ENCODE measurements at regions not wholly inside any gene's neighbourhood (a gene's known extent, or its start where the extent isn't known, plus 50 kb on each side); places are given as distances from the start of the nearest gene placed in this dataset.

DNA sequence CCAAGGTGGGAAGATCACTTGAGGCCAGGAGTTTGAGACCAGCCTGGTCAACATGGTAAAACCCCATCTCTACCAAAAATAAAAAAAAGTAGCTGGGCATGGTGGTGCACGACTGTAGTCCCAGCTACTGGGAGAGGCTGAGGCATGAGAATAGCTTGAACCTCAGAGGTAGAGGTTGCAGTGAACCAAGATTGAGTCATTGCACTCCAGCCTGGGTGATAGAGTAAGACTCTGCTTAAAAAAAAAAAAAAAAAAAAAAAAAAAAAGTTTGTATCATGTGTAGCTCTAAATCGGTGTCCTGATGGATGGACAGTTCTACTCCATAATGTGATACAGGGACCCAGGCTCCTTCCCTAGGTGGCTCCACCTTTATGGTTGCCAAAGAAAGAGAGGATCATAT, 497.1 kb upstream of the RBFOX1 start:
- WGBS, 2 experiments, result 87 to 95% methylated on average over 2 of the region's 2 CpGs
- no peaks in the 10 kb centered on the region for H3K27me3 ChIP-seq (ENCODE audit: control insufficient read depth, insufficient read depth, low read length, poor library complexity, severe bottlenecking)
- H3K9me3 ChIP-seq (ENCODE audit: control insufficient read depth, low read length), result no peaks in the 10 kb centered on the region
- no peak overlapping the region for H3K27ac ChIP-seq (ENCODE audit: insufficient read depth, low read depth, low read length, poor library complexity, severe bottlenecking)
- no peak overlapping the region for H3K4me3 ChIP-seq (ENCODE audit: insufficient read depth, low read depth, low read length)
- no peaks in the 10 kb centered on the region for H3K4me1 ChIP-seq (ENCODE audit: control insufficient read depth, insufficient read depth, low read length)
- H3K36me3 ChIP-seq (ENCODE audit: control insufficient read depth, insufficient read depth, low read length), result no peaks in the 10 kb centered on the region

DNA sequence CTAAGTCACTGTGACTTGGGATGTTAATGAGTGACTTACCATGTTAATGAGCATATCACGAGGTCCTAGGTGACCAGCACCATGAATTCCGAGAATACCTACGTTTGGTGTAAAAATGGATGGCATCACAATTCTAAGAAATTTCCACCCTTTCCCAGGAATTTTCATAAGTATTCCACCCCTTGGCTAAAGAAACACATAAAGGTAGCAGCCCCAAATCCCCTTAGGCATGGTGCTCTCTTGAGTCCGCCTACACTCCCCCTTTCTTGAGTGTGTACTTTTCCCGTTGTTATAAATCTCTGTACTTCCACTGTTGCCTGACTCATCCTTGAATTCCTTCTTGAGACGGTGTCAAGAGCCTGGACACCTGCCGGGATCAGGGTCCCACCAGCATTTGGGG, 504.0 kb upstream of the RBFOX1 start:
- Histone ChIP-seq H3K27ac (ENCODE audit: insufficient read depth, low read depth, low read length, poor library complexity, severe bottlenecking) (no peak overlapping the region), H3K4me3 (ENCODE audit: insufficient read depth, low read depth, low read length) (no peak overlapping the region), H3K27me3 (ENCODE audit: control insufficient read depth, insufficient read depth, low read length, poor library complexity, severe bottlenecking) (no peaks in the 10 kb centered on the region), H3K9me3 (ENCODE audit: control insufficient read depth, low read length) (no peaks in the 10 kb centered on the region), H3K36me3 (ENCODE audit: control insufficient read depth, insufficient read depth, low read length) (no peaks in the 10 kb centered on the region), H3K4me1 (ENCODE audit: control insufficient read depth, insufficient read depth, low read length) (no peaks in the 10 kb centered on the region)
- 93 to 94% methylated on average over 7 of the region's 7 CpGs for WGBS, 2 experiments

DNA sequence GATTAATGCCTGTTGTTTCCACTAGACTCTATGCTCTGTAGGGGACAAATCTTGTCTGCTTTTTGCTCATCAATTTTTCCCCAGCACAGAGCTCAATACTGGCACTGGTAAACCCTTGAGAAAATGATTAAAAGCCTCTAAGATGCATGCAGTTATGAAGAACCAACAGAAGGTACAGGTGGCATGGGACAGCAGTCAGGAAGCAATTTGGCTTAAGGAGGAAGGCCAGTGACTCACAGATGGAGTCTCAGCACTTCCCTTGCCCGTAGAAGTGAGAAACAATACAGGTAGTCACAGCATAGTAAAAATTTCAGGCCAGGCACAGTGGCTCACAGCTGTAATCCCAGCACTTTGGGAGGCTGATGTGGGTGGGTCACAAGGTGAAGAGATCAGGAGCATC, 504.7 kb upstream of the RBFOX1 start:
- no peaks in the 10 kb centered on the region for H3K4me1 ChIP-seq (ENCODE audit: control insufficient read depth, insufficient read depth, low read length)
- no peaks in the 10 kb centered on the region for H3K36me3 ChIP-seq (ENCODE audit: control insufficient read depth, insufficient read depth, low read length)
- H3K9me3 ChIP-seq (ENCODE audit: control insufficient read depth, low read length), result no peaks in the 10 kb centered on the region
- no peak overlapping the region for H3K27ac ChIP-seq (ENCODE audit: insufficient read depth, low read depth, low read length, poor library complexity, severe bottlenecking)
- 87 to 88% methylated on average over 1 of the region's 1 CpG for WGBS, 2 experiments
- H3K4me3 ChIP-seq (ENCODE audit: insufficient read depth, low read depth, low read length), result no peak overlapping the region
- H3K27me3 ChIP-seq (ENCODE audit: control insufficient read depth, insufficient read depth, low read length, poor library complexity, severe bottlenecking), result no peaks in the 10 kb centered on the region

DNA sequence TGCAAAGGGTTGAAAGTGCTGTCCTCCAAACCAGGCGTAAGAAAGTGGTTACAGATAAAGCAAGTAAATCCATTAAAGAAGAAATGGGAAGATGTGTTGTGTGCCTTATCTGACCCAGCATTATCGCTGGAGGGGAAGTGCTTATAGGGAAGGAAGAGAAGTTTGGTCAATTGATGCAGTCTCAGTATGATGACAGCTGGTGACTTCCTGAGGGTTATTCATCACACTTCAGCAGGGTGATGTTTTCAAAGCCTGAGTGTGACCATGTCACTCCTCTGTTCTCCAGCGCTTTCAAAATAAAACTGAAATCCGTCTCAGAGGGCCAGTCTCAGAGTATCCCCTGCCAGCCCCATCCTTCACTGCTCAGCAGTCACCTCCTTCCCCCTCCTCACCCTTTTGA, 505.4 kb upstream of the RBFOX1 start:
- no peaks in the 10 kb centered on the region for H3K9me3 ChIP-seq (ENCODE audit: control insufficient read depth, low read length)
- no peaks in the 10 kb centered on the region for H3K36me3 ChIP-seq (ENCODE audit: control insufficient read depth, insufficient read depth, low read length)
- H3K27ac ChIP-seq (ENCODE audit: insufficient read depth, low read depth, low read length, poor library complexity, severe bottlenecking), result no peak overlapping the region
- 87 to 88% methylated on average over 4 of the region's 4 CpGs for WGBS, 2 experiments
- H3K27me3 ChIP-seq (ENCODE audit: control insufficient read depth, insufficient read depth, low read length, poor library complexity, severe bottlenecking), result no peaks in the 10 kb centered on the region
- no peak overlapping the region for H3K4me3 ChIP-seq (ENCODE audit: insufficient read depth, low read depth, low read length)
- H3K4me1 ChIP-seq (ENCODE audit: control insufficient read depth, insufficient read depth, low read length), result no peaks in the 10 kb centered on the region

DNA sequence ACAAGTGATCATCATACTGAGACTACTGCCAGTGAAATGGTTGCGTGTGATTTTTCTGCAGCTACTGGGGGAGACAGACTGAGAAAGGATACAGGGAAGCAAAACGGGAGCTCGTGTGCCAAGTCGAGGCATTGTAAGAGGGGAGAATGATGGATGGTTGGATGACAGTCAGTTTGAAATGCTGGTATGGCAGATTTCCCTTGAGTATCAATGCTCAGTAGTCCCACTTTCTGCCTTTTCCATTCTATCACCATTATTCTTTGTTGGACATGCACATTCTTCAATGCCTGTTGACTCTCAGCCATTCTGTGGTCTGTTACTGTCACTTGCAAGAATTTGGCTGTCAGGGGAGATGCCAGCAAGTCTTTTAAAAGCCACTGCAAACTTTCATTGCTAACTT, 510.6 kb upstream of the RBFOX1 start:
- H3K27me3 ChIP-seq (ENCODE audit: control insufficient read depth, insufficient read depth, low read length, poor library complexity, severe bottlenecking), result no peaks in the 10 kb centered on the region
- WGBS, 2 experiments, result 82 to 90% methylated on average over 4 of the region's 4 CpGs

DNA sequence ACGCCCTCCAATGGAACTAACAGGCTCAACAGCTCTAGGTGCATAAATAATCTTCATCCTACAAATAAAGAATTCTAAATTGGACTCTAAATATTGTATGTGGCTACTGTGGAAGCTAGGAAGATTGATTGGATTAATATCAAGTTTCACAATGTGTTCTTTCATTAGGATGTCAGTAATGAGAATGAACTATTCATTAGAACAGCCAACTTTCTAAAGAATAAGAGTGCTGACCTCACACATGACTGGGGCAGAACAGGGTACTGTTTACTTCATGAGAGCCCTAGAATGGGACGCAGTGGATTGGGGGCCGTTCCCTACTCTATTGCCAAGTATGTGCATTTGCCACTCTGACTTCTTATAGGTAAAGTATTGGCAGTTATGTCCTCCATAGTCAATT, 528.2 kb upstream of the RBFOX1 start:
- Histone ChIP-seq H3K27me3 (ENCODE audit: control insufficient read depth, insufficient read depth, low read length, poor library complexity, severe bottlenecking) (no peaks in the 10 kb centered on the region), H3K9me3 (ENCODE audit: control insufficient read depth, low read length) (no peaks in the 10 kb centered on the region), H3K4me3 (ENCODE audit: insufficient read depth, low read depth, low read length) (no peak overlapping the region), H3K36me3 (ENCODE audit: control insufficient read depth, insufficient read depth, low read length) (no peaks in the 10 kb centered on the region), H3K27ac (ENCODE audit: insufficient read depth, low read depth, low read length, poor library complexity, severe bottlenecking) (no peak overlapping the region), H3K4me1 (ENCODE audit: control insufficient read depth, insufficient read depth, low read length) (no peaks in the 10 kb centered on the region)
- WGBS, 2 experiments, result 89 to 94% methylated on average over 3 of the region's 3 CpGs

More for the DNA sequence above, 510.6 kb upstream of the RBFOX1 start:
- Histone ChIP-seq H3K27ac (ENCODE audit: insufficient read depth, low read depth, low read length, poor library complexity, severe bottlenecking) (no peak overlapping the region), H3K4me3 (ENCODE audit: insufficient read depth, low read depth, low read length) (no peak overlapping the region), H3K36me3 (ENCODE audit: control insufficient read depth, insufficient read depth, low read length) (no peaks in the 10 kb centered on the region), H3K9me3 (ENCODE audit: control insufficient read depth, low read length) (no peaks in the 10 kb centered on the region), H3K4me1 (ENCODE audit: control insufficient read depth, insufficient read depth, low read length) (no peaks in the 10 kb centered on the region)

DNA sequence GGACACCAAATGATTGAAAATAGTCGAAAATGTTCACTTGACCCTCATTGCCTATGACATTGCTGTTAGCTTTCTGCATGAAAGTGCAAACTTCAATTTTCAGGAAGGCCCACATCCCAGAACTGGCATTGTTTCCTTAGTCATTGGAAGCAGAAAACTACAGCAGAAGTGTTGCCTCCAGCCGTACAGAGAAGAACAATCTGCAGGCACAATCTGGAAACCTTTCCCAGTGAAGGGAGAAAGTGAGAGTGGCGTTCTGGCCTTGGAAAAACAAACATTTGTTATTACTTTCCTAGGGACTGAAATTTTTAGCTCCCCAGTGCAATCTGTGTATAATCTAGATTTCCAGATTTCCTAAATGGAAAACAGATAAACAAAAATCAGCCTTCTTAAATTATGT, 529.5 kb upstream of the RBFOX1 start:
- whole genome bisulfite sequencing, 2 experiments, result 93% methylated on average over 3 of the region's 3 CpGs
- Histone ChIP-seq H3K27ac (ENCODE audit: insufficient read depth, low read depth, low read length, poor library complexity, severe bottlenecking) (no peak overlapping the region), H3K36me3 (ENCODE audit: control insufficient read depth, insufficient read depth, low read length) (no peaks in the 10 kb centered on the region), H3K4me1 (ENCODE audit: control insufficient read depth, insufficient read depth, low read length) (no peaks in the 10 kb centered on the region), H3K27me3 (ENCODE audit: control insufficient read depth, insufficient read depth, low read length, poor library complexity, severe bottlenecking) (no peaks in the 10 kb centered on the region), H3K4me3 (ENCODE audit: insufficient read depth, low read depth, low read length) (no peak overlapping the region), H3K9me3 (ENCODE audit: control insufficient read depth, low read length) (no peaks in the 10 kb centered on the region)

DNA sequence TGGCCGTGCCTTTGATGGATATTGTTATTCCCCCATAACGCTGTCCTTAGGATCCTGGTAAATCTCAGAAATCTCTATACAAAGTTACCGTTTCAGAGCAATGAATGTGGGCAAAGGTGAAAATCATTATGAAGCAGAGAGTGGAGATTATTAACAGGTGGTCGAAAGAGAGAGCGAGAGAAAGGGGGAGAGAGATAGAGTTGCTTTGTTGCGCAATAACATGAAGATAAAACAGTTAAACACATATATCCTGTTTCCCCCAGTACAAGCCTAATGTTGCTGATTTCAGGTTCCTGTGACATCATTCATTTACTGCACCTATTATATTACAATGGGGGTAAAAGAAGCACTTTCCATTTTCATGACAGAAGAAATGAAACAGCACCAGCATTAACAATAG, 535.4 kb upstream of the RBFOX1 start:
- Histone ChIP-seq H3K36me3 (ENCODE audit: control insufficient read depth, insufficient read depth, low read length) (no peaks in the 10 kb centered on the region), H3K27me3 (ENCODE audit: control insufficient read depth, insufficient read depth, low read length, poor library complexity, severe bottlenecking) (no peaks in the 10 kb centered on the region), H3K27ac (ENCODE audit: insufficient read depth, low read depth, low read length, poor library complexity, severe bottlenecking) (no peak overlapping the region), H3K4me1 (ENCODE audit: control insufficient read depth, insufficient read depth, low read length) (no peaks in the 10 kb centered on the region), H3K4me3 (ENCODE audit: insufficient read depth, low read depth, low read length) (no peak overlapping the region), H3K9me3 (ENCODE audit: control insufficient read depth, low read length) (no peaks in the 10 kb centered on the region)
- 93 to 97% methylated on average over 4 to 6 of the region's 6 CpGs for WGBS, 2 experiments

DNA sequence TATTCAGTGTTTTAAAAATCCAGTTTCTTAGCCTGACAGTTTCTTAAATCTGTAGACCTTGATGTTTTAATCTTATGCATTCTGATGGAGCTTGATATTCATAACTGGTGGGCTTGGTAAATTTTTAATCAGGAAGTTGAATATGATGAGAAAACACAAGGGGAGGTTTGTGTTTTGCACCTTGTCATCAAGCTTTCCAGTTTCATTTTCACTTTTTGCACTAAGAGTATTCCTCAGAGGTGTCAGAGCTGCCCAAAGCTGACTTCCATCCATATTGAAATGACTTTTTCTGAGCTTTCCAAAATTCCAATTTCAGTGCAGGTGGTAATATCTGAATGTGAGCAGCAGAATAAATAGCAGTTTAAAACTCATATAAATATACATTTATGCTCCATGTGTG, 555.0 kb upstream of the RBFOX1 start:
- no peaks in the 10 kb centered on the region for H3K36me3 ChIP-seq (ENCODE audit: control insufficient read depth, insufficient read depth, low read length)
- no peaks in the 10 kb centered on the region for H3K9me3 ChIP-seq (ENCODE audit: control insufficient read depth, low read length)
- no peaks in the 10 kb centered on the region for H3K27me3 ChIP-seq (ENCODE audit: control insufficient read depth, insufficient read depth, low read length, poor library complexity, severe bottlenecking)
- no peaks in the 10 kb centered on the region for H3K4me1 ChIP-seq (ENCODE audit: control insufficient read depth, insufficient read depth, low read length)
- H3K27ac ChIP-seq (ENCODE audit: insufficient read depth, low read depth, low read length, poor library complexity, severe bottlenecking), result no peak overlapping the region
- no peak overlapping the region for H3K4me3 ChIP-seq (ENCODE audit: insufficient read depth, low read depth, low read length)

DNA sequence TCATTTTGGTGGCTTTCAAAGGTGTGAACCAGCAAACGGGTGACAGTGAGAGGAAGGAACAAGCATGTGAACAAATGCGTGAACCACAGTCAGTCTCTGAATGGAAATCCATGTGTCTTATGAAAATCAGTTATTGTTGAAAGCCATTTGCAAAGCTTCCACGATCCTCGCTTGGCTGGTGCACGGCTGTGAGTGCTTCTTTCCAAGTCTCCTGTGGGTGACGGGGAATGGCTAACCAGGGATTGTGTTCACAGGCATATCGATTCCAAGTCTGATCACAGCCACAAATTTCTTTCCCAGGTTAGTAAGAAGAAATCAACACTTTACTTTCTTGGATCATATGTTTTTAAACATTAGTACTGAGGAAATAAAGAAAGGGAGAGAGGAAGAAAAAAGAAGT, 556.9 kb upstream of the RBFOX1 start:
- Histone ChIP-seq H3K36me3 (ENCODE audit: control insufficient read depth, insufficient read depth, low read length) (no peaks in the 10 kb centered on the region), H3K9me3 (ENCODE audit: control insufficient read depth, low read length) (no peaks in the 10 kb centered on the region), H3K27ac (ENCODE audit: insufficient read depth, low read depth, low read length, poor library complexity, severe bottlenecking) (no peak overlapping the region), H3K4me1 (ENCODE audit: control insufficient read depth, insufficient read depth, low read length) (no peaks in the 10 kb centered on the region), H3K4me3 (ENCODE audit: insufficient read depth, low read depth, low read length) (no peak overlapping the region), H3K27me3 (ENCODE audit: control insufficient read depth, insufficient read depth, low read length, poor library complexity, severe bottlenecking) (no peaks in the 10 kb centered on the region)
- WGBS, 2 experiments, result 93 to 95% methylated on average over 7 of the region's 7 CpGs

DNA sequence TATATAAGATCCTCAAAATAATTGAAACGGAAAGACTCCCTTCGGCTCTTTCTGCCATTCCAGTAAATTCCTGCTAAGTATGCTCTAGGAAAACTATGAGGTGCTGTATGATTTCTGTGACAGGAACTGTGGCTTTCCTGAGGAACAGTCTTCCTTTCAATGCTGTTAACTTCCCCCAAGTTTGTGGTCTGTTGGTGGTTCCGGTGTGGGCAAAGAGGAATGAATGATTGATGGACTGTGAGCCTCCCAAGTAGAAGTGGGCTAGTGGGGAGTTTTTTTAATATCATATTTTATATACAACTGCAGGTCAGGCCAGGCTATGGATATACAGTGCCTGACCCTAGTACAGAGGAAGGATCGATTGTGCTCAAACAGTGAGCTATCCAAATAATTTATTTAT, 560.7 kb upstream of the RBFOX1 start:
- 90 to 98% methylated on average over 3 to 4 of the region's 4 CpGs for WGBS, 2 experiments

More for the DNA sequence above, 560.7 kb upstream of the RBFOX1 start:
- Histone ChIP-seq H3K4me1 (ENCODE audit: control insufficient read depth, insufficient read depth, low read length) (no peaks in the 10 kb centered on the region), H3K36me3 (ENCODE audit: control insufficient read depth, insufficient read depth, low read length) (no peaks in the 10 kb centered on the region), H3K27ac (ENCODE audit: insufficient read depth, low read depth, low read length, poor library complexity, severe bottlenecking) (no peak overlapping the region), H3K27me3 (ENCODE audit: control insufficient read depth, insufficient read depth, low read length, poor library complexity, severe bottlenecking) (no peaks in the 10 kb centered on the region), H3K9me3 (ENCODE audit: control insufficient read depth, low read length) (no peaks in the 10 kb centered on the region), H3K4me3 (ENCODE audit: insufficient read depth, low read depth, low read length) (no peak overlapping the region)
